GM18498 (cell line): ENCODE measurements at regions not wholly inside any gene's neighbourhood (a gene's known extent, or its start where the extent isn't known, plus 50 kb on each side); places are given as distances from the start of the nearest gene placed in this dataset.
A peak's percentile ranks its signal among the peaks of the same experiment; 100 is the strongest.
"Not testable (repeated sequence)": the region's sequence is repeated elsewhere in the genome, so short reads cannot be mapped to it uniquely, and the experiment has no call there.

Experiments
- ATAC-seq: cut with Tn5 transposase; IDR thresholded peaks from one replicate; pipeline ENCODE4 v1.9.1; 2021; ENCODE audit warnings: mild to moderate bottlenecking, moderate library complexity; ENCODE audit not compliant: unreplicated experiment

DNA sequence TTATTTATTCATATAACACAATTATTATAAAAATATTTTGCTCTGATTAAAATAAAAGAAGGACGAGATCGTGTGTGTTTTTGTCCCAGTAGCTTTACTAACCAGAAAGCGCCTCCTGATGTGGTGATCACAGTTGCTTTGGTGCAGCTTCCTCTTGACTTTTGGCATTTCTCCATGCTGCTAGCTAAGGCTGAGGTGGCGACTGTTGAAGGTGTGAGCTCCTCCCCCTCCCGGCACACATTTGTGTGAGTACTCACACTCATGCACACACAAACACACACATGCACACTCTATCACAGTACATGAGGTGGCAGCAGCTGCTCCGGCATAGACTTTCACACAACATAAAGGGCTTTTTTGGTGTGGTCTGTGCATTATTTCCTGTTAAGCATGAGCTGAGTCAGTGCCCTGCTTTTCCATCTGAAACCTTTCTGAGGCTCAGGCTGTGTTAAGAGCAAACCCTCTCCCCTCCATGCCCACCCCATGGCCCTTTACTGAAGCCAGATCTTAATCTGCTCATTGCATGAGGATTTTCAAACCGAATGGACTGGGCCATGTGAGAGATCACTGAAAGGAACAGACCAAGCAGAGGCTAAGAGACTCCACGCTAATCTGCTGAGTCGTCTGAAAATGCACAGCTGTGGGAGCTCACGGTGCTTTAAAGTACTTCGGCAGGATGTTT lies 53.3 kb downstream of the FOXD4L1 start:
- ATAC-seq = peak; percentile 83

DNA sequence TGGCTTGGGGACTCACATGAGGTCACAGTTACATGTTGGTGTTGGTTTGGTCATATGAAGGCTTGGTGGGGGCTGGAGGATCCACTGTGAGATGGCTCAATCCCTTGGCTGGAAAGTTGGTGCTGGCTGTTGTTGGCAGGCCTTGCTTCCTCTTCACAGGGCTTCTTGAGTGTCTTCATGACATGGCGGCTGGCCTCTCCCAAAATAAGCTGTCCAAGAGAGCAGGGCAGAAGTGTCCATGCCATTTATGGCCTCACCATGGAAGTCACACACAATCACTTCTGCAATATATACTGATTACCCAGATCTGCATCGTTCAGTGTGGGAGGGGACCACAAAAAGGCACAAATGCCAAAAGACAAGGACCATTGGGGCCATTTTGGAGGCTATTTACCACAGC lies 61.4 kb downstream of the FOXD4L1 start:
- ATAC-seq = not testable (repeated sequence)

DNA sequence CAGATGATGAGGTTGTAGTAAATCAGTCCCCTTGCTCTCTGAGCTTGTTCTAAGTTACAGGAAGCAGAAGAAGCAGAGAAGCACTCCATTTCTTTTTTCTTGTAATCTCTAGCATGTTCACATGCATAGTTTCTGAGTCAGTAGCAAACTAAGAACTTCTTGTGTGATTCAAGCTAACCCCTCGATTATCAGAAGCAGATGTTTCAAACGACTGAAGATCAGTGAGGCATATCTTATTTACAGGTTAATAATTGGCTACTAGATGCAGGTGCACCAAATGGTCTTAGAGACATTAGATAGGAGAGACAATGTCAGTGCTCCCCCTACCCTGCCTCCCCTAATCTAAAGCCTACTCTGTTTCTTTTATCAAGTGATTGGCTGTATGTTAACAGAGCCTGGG lies 64.2 kb downstream of the FOXD4L1 start:
- ATAC-seq = peak; percentile 69

DNA sequence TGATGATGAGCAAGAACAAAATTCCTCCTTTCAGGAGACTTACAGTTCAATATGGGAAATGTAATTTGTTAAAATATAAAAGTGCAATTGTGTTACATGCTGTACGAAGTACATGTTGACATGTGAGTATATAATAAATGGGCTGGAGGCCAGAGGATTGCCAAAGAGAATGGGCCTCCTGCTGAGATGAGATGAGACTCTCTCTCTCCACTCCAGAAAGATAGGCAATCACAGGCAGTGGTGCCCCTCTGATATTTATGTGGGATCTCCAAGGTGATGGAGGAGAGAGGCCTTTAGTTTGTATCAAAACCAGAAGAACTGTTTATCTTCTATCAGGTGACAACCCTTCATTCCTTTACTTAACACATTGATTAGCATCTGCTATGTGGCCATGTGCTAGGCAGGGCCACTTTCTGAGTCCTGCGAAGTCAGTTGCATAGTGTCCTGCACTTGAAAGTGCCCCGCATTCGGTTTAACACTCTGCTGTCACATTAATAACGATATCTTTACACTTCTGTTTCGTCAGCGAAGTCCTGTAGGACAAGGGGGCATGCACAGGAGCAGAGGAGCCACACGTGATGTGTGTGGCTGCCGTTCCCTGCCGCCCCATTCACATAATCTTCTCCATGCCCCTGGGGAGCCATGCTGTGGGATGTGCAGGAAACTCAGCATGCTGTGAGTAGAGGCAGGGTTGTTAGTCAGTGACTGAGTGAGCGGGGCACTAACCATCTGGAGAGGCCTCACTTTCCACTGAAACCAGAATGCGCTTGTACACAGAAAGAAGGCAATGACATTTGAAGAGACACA lies 60.2 kb upstream of the RABL2A start:
- ATAC-seq = not testable (repeated sequence)

DNA sequence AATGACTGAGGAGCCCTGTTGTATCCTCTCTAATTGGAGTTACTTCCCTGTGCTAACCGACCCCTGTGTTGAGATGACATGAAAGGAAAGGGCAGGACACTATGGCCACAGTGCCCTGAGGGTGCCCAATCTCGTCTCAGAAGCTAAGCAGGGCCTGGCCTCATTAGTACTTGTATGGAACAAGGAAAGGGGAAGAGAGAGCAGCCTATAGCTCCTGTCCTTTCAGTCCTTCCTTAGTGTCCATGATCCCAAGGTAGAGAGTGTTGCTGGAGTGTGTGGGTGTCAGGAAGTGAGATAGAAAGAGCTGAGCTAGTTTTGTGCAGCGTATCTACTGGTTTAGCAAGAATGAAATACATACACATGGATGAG lies 59.6 kb upstream of the RABL2A start:
- ATAC-seq = not testable (repeated sequence)

DNA sequence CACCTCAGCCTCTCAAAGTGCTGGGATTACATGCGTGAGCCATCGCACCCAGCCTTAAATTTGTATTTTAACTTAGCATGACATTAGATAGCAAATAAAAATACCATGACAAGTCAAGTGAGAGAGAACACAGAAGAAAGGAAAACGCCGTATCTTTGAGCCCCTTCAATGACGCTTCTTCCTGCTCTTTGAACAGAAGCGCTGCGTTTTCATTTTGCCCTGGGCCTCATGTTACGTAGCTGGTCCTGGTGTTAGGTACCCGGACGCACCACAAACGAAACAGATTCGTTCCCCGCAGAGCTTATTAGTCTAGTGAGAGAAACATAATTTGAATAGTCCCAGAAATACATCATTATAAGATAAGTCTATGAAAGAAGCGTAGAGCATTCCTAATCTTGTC lies 58.8 kb upstream of the RABL2A start:
- not testable (repeated sequence) for ATAC-seq

DNA sequence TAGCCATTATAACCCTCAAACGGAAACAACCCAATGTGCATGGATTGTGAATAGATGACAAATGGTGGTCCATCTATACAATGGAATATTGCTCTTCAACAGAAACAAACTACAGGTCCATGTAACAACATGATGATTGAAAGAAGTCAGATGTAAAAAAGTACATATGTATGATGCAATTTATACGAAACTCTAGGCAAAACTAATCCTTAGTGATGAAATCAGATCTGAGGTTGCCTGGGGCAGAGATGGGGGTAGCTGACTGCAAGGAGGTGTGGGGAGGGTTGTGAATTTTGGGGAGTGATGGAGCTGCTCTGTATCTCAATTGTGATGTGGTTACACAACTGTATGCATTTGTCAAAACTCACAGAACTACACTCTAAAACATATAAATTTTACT lies 57.0 kb upstream of the RABL2A start:
- not testable (repeated sequence) for ATAC-seq

DNA sequence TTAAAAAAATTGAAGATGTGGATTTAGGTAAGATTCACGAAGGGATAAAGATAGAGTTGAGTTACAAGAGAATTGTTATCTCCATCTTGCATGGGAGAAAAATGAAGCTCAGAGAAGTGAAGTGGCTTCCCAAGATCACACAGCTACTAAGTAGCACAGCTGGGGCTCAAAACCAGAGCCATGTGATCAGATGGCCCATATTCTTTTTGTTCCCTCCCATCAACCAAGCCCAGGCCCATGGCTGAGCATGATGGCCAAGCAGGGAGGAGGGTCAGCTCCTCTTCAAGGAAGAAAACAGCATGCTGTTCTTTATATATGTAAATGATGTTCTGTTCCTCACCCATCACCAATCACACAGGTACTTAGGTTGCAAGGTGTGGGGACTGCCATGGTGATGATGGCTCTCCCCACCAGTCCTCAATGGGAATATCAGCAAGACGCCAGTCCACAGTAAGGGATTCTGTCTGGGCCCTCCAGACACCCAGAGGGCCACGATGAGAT lies 56.5 kb upstream of the RABL2A start:
- not testable (repeated sequence) for ATAC-seq

DNA sequence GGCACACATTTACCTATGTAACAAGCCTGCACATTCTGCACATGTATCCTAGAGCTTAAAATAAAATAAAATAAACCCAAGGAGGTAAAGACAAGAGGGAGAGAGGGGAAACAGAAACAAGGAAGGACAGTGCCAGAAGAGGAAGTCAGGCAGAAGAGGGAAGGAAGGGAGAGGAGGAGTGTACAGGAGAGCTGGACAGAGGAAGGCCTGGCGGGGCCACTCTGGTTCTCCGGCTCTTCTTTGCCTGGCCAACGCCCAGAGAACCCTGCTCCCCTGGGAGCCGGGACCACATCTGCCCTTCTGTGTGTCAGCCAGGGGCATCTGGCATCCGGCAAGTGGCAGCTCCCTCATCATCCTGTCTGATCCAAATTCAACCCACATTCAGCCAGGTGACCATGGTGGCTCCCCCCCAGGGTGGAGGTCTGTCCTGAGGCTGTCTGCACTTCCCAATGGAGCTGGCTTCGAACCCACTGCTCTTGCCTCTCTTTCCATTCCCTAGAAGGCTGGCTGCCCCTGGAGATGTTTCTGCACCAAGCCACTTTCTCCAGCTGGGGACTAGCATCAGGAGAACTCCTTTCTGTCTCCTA lies 55.5 kb upstream of the RABL2A start:
- ATAC-seq = not testable (repeated sequence)

DNA sequence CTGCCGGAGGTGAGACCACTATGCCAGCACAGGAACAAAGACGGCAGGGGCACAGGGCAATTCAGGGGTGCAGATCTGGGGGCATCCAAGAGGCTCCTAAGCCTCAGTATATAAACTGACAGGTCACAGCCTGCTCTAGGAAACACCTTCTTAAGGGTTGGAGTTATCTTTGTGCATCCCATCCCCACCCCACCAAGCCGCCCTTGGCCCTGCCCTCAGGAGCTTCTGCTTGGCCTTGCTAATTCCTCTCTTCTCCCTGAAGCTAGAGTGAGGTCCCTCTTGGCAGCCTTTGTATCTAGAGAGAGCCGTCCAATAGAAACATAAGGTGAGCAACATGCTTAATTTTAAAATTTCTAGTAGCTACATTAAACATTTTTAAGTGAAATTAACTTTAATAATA lies 51.3 kb upstream of the RABL2A start:
- not testable (repeated sequence) for ATAC-seq

DNA sequence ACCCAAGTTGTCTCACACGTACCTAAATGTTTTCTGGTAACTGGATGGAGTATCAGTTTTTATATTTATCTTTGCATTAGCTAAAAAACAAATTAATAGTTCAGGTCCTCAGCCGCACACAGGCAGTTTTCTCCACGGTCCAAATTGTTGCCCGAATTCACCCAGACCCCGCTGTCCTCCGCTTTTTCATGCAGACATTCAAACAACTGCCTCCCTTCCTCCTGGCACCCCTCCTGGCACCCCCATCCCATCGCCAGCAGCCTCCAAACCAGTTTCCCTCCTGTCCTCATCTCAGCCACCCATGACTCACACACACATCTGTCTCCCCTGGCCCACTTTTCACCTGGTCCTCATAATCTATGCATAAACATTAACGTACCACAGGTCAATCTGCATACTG lies 50.7 kb upstream of the RABL2A start:
- ATAC-seq = not testable (repeated sequence)
